ENCODE measurements at regions not wholly inside any gene's neighbourhood (a gene's known extent, or its start where the extent isn't known, plus 50 kb on each side); places are given as distances from the start of the nearest gene placed in this dataset.

- DNase-seq (ENCODE audit: insufficient read length, low spot score), result no peak
Observed at GRCh38 chr14:101428409-101428808, 132.9 kb upstream of the DIO3 start.

DNA sequence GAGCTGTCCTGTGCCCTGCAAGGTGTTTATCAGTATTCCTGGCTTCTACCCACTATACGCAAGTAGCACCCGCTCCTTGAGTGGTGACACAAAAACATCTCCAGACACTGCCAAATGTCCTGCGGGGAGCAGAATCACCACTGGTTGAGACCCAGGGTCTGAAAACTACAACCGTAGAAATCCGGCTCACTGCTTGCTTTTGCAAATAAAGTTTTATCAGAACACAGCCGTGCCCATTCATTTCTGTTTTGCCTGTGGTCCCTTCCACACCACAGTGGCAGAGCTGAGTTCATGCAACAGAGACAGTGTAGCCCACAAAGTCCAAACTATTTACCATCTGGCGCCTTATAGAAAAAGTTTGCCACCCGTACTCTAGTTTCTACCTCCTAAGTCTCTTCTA is 125.7 kb upstream of the DIO3 start:
- TF ChIP-seq POLR2A (IDR thresholded peaks at IDR 0.05; ENCODE audit: low read depth, low read length), result no peak
- FAIRE-seq (no peak), DNase-seq (ENCODE audit: insufficient read length, low spot score) (no peak)

More at GRCh38 chr14:101428409-101428808, 132.9 kb upstream of the DIO3 start:
- FAIRE-seq, result no peak
- no peak for TF ChIP-seq POLR2A (IDR thresholded peaks at IDR 0.05; ENCODE audit: low read depth, low read length)

- FAIRE-seq, result no peak
- TF ChIP-seq POLR2A (IDR thresholded peaks at IDR 0.05; ENCODE audit: low read depth, low read length), result no peak
- no peak for DNase-seq (ENCODE audit: insufficient read length, low spot score)
Observed at GRCh38 chr14:101439023-101439422, 122.3 kb upstream of the DIO3 start.

- no peak for TF ChIP-seq POLR2A (IDR thresholded peaks at IDR 0.05; ENCODE audit: low read depth, low read length)
- FAIRE-seq, result no peak
- no peak for DNase-seq (ENCODE audit: insufficient read length, low spot score)
Observed at GRCh38 chr14:101440496-101440895, 120.8 kb upstream of the DIO3 start.

DNA sequence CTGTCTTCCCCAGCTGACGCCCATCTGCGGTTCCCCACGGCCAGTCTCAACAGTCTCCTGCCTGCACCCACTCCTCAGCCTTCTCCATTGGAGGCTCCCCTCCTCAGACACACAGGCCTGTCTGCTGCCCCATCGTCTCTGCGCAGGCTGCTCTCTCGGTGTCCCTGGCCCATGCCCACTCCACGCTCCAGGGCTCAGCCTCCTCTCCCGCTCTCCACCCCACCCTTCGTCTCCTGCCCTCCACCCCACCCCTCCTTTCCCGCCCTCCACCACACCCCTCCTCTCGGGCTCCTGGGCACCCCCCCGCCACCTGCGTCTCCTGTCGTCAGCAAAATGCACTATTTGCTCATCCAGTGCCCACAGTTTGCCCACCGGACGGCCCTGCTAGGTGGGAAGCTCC is 119.6 kb upstream of the DIO3 start:
- no peak for FAIRE-seq
- no peak for TF ChIP-seq POLR2A (IDR thresholded peaks at IDR 0.05; ENCODE audit: low read depth, low read length)

GRCh38 chr14:101442451-101442850 is 118.8 kb upstream of the DIO3 start:
- no peak for TF ChIP-seq POLR2A (IDR thresholded peaks at IDR 0.05; ENCODE audit: low read depth, low read length)
- no peak for DNase-seq (ENCODE audit: insufficient read length, low spot score)
- no peak for FAIRE-seq

More for the DNA sequence above, 119.6 kb upstream of the DIO3 start:
- DNase-seq (ENCODE audit: insufficient read length, low spot score), result no peak

GRCh38 chr14:101444116-101444515 is 117.2 kb upstream of the DIO3 start:
- FAIRE-seq, result no peak
- no peak for DNase-seq (ENCODE audit: insufficient read length, low spot score)
- TF ChIP-seq POLR2A (IDR thresholded peaks at IDR 0.05; ENCODE audit: low read depth, low read length), result no peak

DNA sequence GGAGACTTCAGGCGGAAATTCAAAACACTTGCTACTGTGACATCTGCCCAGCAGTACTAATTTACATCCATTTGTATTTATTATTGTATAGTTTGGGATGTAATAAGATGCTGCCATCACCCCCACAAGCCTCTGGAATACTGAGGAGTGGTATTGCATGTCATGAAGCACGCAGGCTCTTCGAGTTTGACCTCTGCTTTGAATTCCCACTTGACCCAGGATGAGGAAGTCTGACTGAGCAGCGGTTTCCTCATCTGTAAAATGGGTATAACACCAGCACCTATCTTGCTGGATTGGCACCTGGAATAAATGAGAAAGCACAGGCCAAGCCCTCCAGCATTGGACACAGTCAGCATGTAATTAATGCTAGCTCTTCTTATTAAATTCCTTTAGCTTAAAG is 116.0 kb upstream of the DIO3 start:
- FAIRE-seq, result no peak
- DNase-seq (ENCODE audit: insufficient read length, low spot score), result no peak
- TF ChIP-seq POLR2A (IDR thresholded peaks at IDR 0.05; ENCODE audit: low read depth, low read length), result no peak

DNA sequence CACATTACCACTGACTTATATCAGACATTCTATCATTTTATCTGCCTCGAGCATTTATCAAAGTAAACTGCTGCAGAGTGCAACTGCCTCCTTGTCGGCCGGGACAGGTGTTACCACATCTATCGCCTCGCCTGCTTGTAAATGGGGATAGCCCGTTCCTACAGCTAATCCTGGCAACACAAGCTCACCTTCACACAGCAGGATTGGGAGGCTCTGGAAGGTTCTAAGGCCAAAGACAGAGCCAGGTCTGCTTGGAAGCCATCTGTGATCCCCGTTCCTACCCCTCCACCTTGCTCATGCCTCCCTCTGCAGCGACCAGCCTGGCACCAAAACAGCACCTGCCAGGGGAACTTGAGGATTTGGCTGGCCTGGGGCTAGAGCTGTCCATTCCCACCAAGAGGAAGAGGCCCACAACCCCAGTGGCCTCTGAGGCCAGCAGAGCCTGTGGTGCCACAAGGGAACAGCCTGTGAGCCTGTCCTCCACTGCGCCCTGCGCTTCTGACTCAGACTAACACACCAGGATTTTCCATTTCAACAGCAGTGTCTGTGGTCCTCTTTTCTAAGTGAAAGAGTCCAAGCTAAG is 114.8 kb upstream of the DIO3 start:
- DNase-seq (ENCODE audit: insufficient read length, low spot score) (no peak), FAIRE-seq (no peak)
- TF ChIP-seq POLR2A (IDR thresholded peaks at IDR 0.05; ENCODE audit: low read depth, low read length), result no peak

- DNase-seq (ENCODE audit: insufficient read length, low spot score), result no peak
- no peak for FAIRE-seq
- TF ChIP-seq POLR2A (IDR thresholded peaks at IDR 0.05; ENCODE audit: low read depth, low read length), result no peak
Observed at GRCh38 chr14:101449114-101449513, 112.2 kb upstream of the DIO3 start.

GRCh38 chr14:101451166-101451565 is 110.1 kb upstream of the DIO3 start:
- no peak for DNase-seq (ENCODE audit: insufficient read length, low spot score)
- no peak for TF ChIP-seq POLR2A (IDR thresholded peaks at IDR 0.05; ENCODE audit: low read depth, low read length)
- FAIRE-seq, result no peak

- DNase-seq (ENCODE audit: insufficient read length, low spot score), result no peak
- no peak for TF ChIP-seq POLR2A (IDR thresholded peaks at IDR 0.05; ENCODE audit: low read depth, low read length)
- no peak for FAIRE-seq
Observed at GRCh38 chr14:101453225-101453624, 108.1 kb upstream of the DIO3 start.

DNA sequence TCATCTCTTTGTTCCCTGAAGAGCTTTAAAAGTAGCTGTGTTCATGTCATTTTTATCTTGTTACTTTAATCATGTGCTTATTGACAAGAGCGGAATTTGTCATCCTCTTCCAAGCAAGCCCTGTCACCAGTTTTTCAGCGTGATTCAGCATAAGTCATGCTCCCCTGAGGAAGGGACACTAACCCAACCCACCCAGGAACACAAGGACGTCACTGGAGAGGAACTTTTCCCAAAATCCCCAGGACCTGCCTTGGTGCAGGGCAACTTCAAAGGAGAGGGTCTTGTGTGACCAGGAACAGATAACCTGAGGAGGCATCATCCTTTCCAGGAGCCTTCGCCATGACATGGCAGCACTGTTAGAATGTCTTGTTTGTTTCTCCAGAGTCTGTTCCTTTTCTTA is 107.1 kb upstream of the DIO3 start:
- no peak for DNase-seq (ENCODE audit: insufficient read length, low spot score)
- no peak for FAIRE-seq
- TF ChIP-seq POLR2A (IDR thresholded peaks at IDR 0.05; ENCODE audit: low read depth, low read length), result no peak

- TF ChIP-seq POLR2A (IDR thresholded peaks at IDR 0.05; ENCODE audit: low read depth, low read length), result no peak
- FAIRE-seq, result no peak
Observed at GRCh38 chr14:101456246-101457175, 104.8 kb upstream of the DIO3 start.

More at GRCh38 chr14:101456246-101457175, 104.8 kb upstream of the DIO3 start:
- DNase-seq (ENCODE audit: insufficient read length, low spot score), result no peak
